Fibroblast of pulmonary artery (primary cell): ENCODE measurements at regions not wholly inside any gene's neighbourhood (a gene's known extent, or its start where the extent isn't known, plus 50 kb on each side); places are given as distances from the start of the nearest gene placed in this dataset.

Source experiments
- DNase-seq: peaks from one replicate; pipeline ENCODE4 v3.0.0-alpha.2; 2010; ENCODE audit warnings: low read depth
- H3K4me3 ChIP-seq: replicated peaks from 2 replicates; pipeline ENCODE4 v1.5.1; 2011; ENCODE audit warnings: low read depth, mild to moderate bottlenecking, control low read depth, low read length, moderate library complexity
- CTCF ChIP-seq: IDR thresholded peaks from 2 replicates; pipeline ENCODE4 v1.5.1; 2011; ENCODE audit warnings: mild to moderate bottlenecking, control low read depth, low read length, inconsistent platforms; ENCODE audit errors: missing control alignments

DNA sequence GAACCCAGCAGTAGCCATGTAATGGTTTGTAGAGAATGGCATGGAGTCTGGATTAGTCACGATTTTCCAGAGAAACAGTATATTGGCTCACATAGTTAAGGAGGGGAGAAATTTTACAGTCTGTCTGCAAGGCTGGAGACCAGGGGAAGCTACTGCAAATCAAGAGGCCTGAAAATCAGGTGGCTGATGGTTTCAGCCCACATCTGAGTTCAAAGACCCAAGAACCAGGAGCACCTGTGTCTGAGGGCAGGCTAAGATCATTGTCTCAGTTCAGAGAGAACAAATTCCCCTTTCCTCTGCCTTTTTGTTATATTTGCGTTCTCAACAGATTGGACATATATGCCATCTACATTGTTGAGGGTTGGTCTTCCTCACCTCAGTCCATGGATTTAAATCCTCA, 207.5 kb upstream of the IRX2 start:
- no peak for TF ChIP-seq CTCF
- no peak overlapping the region for H3K4me3 ChIP-seq
- DNase-seq = no peak

DNA sequence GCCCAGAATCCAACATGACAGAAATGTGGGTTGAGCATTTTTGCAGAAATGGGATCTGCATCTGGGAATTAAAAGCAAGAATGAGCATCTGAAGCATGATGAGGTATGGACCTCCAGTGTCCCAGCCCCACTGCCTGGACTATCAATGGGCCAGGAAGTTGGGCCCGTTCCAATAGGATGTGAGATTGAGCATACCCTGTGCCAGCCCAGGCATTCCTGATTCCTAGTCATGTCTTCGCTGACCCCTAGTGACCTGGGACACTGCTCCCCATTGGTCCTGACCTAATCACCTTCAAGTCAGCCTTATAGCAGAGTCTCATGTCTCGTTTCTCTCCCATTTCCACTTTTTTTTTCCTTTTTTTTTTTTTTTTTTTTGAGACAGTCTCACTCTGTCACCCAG, 197.4 kb upstream of the IRX2 start:
- TF ChIP-seq CTCF = no peak
- DNase-seq = no peak
- no peak overlapping the region for H3K4me3 ChIP-seq

DNA sequence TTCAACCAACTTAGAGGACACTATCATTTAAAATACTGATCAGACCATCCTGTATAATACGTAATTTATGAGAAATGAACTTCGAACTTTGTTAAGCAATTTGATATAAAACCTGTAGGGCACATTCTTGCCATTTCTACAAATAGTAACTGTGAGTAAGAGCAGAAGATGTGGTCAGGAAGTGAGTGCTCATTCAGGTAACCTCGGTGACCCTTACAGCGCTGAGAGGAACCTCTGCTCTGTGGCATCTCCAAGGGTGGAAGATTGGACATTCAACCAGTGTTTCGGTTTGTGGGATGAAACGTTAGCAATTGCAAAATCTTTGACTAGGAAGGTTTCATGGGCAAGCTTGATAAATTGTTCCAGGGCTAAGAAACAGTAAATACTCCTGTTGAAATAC, 194.8 kb upstream of the IRX2 start:
- no peak for DNase-seq
- TF ChIP-seq CTCF = no peak
- no peak overlapping the region for H3K4me3 ChIP-seq

DNA sequence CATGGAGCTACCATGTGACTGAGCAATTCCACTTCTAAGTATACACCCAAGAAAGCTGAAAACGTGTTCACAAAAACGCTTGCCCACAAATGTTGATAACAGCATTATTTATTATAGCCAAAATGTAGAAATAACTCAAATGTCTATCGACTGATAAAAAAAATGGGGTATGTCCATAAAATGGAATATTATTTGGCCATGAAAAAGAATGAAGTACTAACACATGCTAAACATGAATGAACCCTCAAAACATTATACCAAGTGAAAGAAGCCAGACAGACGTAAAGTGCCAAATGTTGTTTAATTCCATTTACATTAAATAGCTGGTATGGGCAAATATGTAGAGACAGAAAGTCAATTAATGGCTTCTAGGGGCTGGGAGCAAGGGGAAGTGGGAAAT, 184.9 kb upstream of the IRX2 start:
- TF ChIP-seq CTCF = no peak
- no peak overlapping the region for H3K4me3 ChIP-seq
- DNase-seq = no peak

GRCh38 chr5:2929779-2930178, 178.3 kb upstream of the IRX2 start:
- no peak for TF ChIP-seq CTCF
- no peak overlapping the region for H3K4me3 ChIP-seq
- no peak for DNase-seq

GRCh38 chr5:2921651-2922050, 170.2 kb upstream of the IRX2 start:
- no peak for TF ChIP-seq CTCF
- H3K4me3 ChIP-seq = no peak overlapping the region
- DNase-seq = no peak

DNA sequence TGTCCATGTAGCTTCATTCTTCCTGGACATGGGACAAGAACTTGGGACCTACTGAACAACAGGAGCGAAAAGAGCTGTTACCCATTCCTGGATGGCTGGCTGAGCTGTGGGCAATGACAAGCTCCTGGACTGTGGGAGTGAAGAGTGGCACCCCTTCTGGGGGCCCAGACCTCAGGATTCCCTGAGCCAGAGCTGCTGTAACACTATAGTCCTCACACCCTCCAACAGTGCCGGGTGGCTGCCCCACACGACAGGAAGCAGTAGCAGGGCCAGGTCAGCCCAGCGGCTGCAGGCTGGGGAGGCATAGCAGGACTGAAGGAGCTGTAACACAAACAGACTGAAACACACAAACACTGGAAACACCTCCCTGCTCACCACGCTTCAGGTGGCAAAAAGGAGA, 169.7 kb upstream of the IRX2 start:
- no peak for TF ChIP-seq CTCF
- no peak overlapping the region for H3K4me3 ChIP-seq

More for the DNA sequence above, 169.7 kb upstream of the IRX2 start:
- DNase-seq = no peak
